DND-41 (cell line): ENCODE measurements at regions not wholly inside any gene's neighbourhood (a gene's known extent, or its start where the extent isn't known, plus 50 kb on each side); places are given as distances from the start of the nearest gene placed in this dataset.
"Not testable (repeated sequence)": the region's sequence is repeated elsewhere in the genome, so short reads cannot be mapped to it uniquely, and the experiment has no call there.

ENCODE experiments used
- EZH2 ChIP-seq: IDR thresholded peaks from 3 replicates; pipeline ENCODE4 v1.6.1; 2012; ENCODE audit warnings: borderline replicate concordance, low read depth, mild to moderate bottlenecking, moderate library complexity, low read length, inconsistent platforms; ENCODE audit not compliant: severe bottlenecking
- TF ChIP-seq, protein P1 (sequence below): IDR thresholded peaks from 2 replicates; pipeline ENCODE4 v1.5.1; 2012; ENCODE audit warnings: borderline replicate concordance, low read length, moderate library complexity, mild to moderate bottlenecking; ENCODE audit not compliant: poor library complexity, severe bottlenecking; ENCODE audit errors: extremely low read depth

- TF ChIP-seq, protein P1, sequence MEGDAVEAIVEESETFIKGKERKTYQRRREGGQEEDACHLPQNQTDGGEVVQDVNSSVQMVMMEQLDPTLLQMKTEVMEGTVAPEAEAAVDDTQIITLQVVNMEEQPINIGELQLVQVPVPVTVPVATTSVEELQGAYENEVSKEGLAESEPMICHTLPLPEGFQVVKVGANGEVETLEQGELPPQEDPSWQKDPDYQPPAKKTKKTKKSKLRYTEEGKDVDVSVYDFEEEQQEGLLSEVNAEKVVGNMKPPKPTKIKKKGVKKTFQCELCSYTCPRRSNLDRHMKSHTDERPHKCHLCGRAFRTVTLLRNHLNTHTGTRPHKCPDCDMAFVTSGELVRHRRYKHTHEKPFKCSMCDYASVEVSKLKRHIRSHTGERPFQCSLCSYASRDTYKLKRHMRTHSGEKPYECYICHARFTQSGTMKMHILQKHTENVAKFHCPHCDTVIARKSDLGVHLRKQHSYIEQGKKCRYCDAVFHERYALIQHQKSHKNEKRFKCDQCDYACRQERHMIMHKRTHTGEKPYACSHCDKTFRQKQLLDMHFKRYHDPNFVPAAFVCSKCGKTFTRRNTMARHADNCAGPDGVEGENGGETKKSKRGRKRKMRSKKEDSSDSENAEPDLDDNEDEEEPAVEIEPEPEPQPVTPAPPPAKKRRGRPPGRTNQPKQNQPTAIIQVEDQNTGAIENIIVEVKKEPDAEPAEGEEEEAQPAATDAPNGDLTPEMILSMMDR, result not testable (repeated sequence)
- not testable (repeated sequence) for TF ChIP-seq EZH2
Observed at GRCh38 chr3:73153057-73153456, 91.6 kb downstream of the EBLN2 start.
